Keratinocyte (primary cell): ENCODE measurements at regions not wholly inside any gene's neighbourhood (a gene's known extent, or its start where the extent isn't known, plus 50 kb on each side); places are given as distances from the start of the nearest gene placed in this dataset.

Source experiments
- EZH2 ChIP-seq: IDR thresholded peaks from one replicate; pipeline ENCODE4 v1.6.1; 2012; ENCODE audit warnings: inconsistent platforms, mild to moderate bottlenecking, low read length, moderate library complexity
- TF ChIP-seq, protein P1 (sequence below), 3 experiments: IDR thresholded peaks in 1 of 3; conservative IDR thresholded peaks in 1 of 3; optimal IDR thresholded peaks in 1 of 3; 2 replicates in 2 of 3; 3 replicates in 1 of 3; pipeline versions ENCODE3 to v1.5.1; 2011; ENCODE audit warnings: low read length in 3 of 3, mild to moderate bottlenecking in 3 of 3, moderate library complexity in 2 of 3, control low read depth in 1 of 3, inconsistent platforms in 1 of 3; ENCODE audit not compliant: insufficient read depth in 2 of 3; ENCODE audit errors: extremely low read depth in 1 of 3

DNA sequence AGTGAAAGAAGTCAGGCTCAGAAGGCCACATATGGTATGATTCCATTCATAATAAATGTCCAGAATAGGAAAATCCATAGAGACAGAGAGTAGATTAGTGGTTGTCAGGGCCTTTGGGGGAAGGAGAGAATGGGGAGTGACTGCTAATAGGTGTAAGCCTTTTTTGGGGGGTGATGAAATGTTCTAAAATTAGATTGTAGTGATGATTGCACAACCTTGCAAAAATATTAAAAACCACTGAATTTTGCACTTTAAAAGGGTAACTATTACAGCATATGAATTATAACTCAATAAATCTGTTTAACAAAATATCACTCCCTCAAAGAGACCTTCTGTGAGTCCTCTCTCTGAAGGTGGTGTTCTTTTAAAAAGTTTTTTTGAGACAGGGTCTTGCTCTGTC lies 72.3 kb upstream of the GRK3 start:
- TF ChIP-seq, protein P1, sequence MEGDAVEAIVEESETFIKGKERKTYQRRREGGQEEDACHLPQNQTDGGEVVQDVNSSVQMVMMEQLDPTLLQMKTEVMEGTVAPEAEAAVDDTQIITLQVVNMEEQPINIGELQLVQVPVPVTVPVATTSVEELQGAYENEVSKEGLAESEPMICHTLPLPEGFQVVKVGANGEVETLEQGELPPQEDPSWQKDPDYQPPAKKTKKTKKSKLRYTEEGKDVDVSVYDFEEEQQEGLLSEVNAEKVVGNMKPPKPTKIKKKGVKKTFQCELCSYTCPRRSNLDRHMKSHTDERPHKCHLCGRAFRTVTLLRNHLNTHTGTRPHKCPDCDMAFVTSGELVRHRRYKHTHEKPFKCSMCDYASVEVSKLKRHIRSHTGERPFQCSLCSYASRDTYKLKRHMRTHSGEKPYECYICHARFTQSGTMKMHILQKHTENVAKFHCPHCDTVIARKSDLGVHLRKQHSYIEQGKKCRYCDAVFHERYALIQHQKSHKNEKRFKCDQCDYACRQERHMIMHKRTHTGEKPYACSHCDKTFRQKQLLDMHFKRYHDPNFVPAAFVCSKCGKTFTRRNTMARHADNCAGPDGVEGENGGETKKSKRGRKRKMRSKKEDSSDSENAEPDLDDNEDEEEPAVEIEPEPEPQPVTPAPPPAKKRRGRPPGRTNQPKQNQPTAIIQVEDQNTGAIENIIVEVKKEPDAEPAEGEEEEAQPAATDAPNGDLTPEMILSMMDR (optimal IDR thresholded peaks at IDR 0.05 in 1 of 3, IDR thresholded peaks at IDR 0.05 in 1 of 3, conservative IDR thresholded peaks at IDR 0.05 in 1 of 3; ENCODE audit: extremely low read depth in 1 of 3, insufficient read depth in 2 of 3, low read length in 3 of 3) = no peak
- no peak for TF ChIP-seq EZH2
